GM12878 (cell line): ENCODE measurements at regions not wholly inside any gene's neighbourhood (a gene's known extent, or its start where the extent isn't known, plus 50 kb on each side); places are given as distances from the start of the nearest gene placed in this dataset.
"Not testable (repeated sequence)": the region's sequence is repeated elsewhere in the genome, so short reads cannot be mapped to it uniquely, and the experiment has no call there.

Source experiments
- ATAC-seq: fragments of 200-7000 bp; cut with Tn5 transposase; 3 replicates; pipeline ENCODE4 v1.9.1; 2020; ENCODE audit warnings: mild to moderate bottlenecking, moderate library complexity
- BruUV-seq: library from RNA; stranded (reverse); fragments of 400-500 nt; replicated peaks from 2 replicates; lab custom pipeline; 2021; lab: Mats Ljungman, UMichigan
- CTCF ChIA-PET: fragments of 300-600 bp; sonication (Branson Sonifier 250); formaldehyde crosslinking; extraction: SDS; loops from one replicate; lab custom pipeline; 2021; ENCODE audit warnings: inconsistent platforms; lab: Yijun Ruan, JAX
- POLR2A ChIA-PET: fragments of 350-600 bp; formaldehyde crosslinking; extraction: SDS; loops from one replicate; lab custom pipeline; 2021; ENCODE audit warnings: inconsistent platforms; lab: Charles Lee
- RAD21 ChIA-PET: fragments of 300-600 bp; sonication (Branson Sonifier 250); formaldehyde crosslinking; loops from one replicate; lab custom pipeline; 2023; ENCODE audit warnings: antibody characterized with exemption; ENCODE audit not compliant: unreplicated experiment; lab: Charles Lee
- SMC1A ChIA-PET: fragments of 300-600 bp; sonication (Branson Sonifier 250); formaldehyde crosslinking; loops from one replicate; lab custom pipeline; 2023; ENCODE audit not compliant: unreplicated experiment, uncharacterized antibody; lab: Charles Lee
- DNase-seq: peaks from one replicate; pipeline ENCODE4 v3.0.0-alpha.2; 2011; ENCODE audit warnings: low read depth, low spot score
- FAIRE-seq: peaks from 3 replicates; lab custom pipeline; 2011; peaks lifted over from hg19 to GRCh38; lab: Jason Lieb, UNC
- H2AFZ ChIP-seq: 2 replicates; pipeline ENCODE4 v1.6.0; 2011; ENCODE audit warnings: low read depth, low read length, control low read depth; ENCODE audit not compliant: control insufficient read depth
- H3K27ac ChIP-seq: 2 replicates; pipeline ENCODE4 v1.5.1; 2011; ENCODE audit warnings: control low read depth; ENCODE audit not compliant: control insufficient read depth, insufficient read depth
- H3K27me3 ChIP-seq, 2 experiments: replicated peaks in 1 of 2; 2 replicates each; pipeline versions ENCODE4 v1.6.0 to v1.6.1; 2011; ENCODE audit warnings: low read length in 1 of 2; ENCODE audit not compliant: control insufficient read depth in 2 of 2, insufficient read depth in 2 of 2
- H3K36me3 ChIP-seq, 2 experiments: 2 replicates each; pipeline ENCODE4 v1.5.1; 2011; ENCODE audit warnings: low read length in 1 of 2; ENCODE audit not compliant: control insufficient read depth in 2 of 2, insufficient read depth in 2 of 2
- H3K4me1 ChIP-seq: 2 replicates; pipeline ENCODE4 v1.6.1; 2011; ENCODE audit warnings: mild to moderate bottlenecking, low read length, moderate library complexity, mixed read lengths; ENCODE audit not compliant: control insufficient read depth, insufficient read depth
- H3K4me2 ChIP-seq: 2 replicates; pipeline ENCODE4 v1.6.0; 2011; ENCODE audit warnings: control low read depth; ENCODE audit not compliant: control insufficient read depth, insufficient read depth
- H3K4me3 ChIP-seq: fragments of 200-600 bp; sonication (generic); 2 replicates; pipeline ENCODE4 v1.5.1; 2016
- H3K79me2 ChIP-seq: 2 replicates; pipeline ENCODE4 v1.6.0; 2011; ENCODE audit warnings: low read length; ENCODE audit not compliant: control insufficient read depth, insufficient read depth
- H3K9ac ChIP-seq: 2 replicates; pipeline ENCODE4 v1.8.0; 2011; ENCODE audit warnings: low read length, control low read depth, mixed read lengths; ENCODE audit not compliant: control insufficient read depth, insufficient read depth
- H3K9me3 ChIP-seq: replicated peaks from 3 replicates; pipeline ENCODE4 v1.5.1; 2011; ENCODE audit warnings: mild to moderate bottlenecking, low read length; ENCODE audit not compliant: control insufficient read depth, insufficient read depth
- H4K20me1 ChIP-seq: 2 replicates; pipeline ENCODE4 v1.6.0; 2011; ENCODE audit not compliant: control insufficient read depth, insufficient read depth
- CHD1 ChIP-seq: IDR thresholded peaks from 2 replicates; pipeline ENCODE4 v1.6.1; 2012; ENCODE audit warnings: low read depth, low read length, improper control_type of control experiment
- EP300 ChIP-seq, 2 experiments: fragments of 150-350 bp in 1 of 2; IDR thresholded peaks; 2 replicates each; pipeline ENCODE4 v1.6.1; 2011 to 2012; ENCODE audit warnings: low read depth in 2 of 2, low read length in 2 of 2, borderline replicate concordance in 1 of 2, improper control_type of control experiment in 1 of 2, inconsistent platforms in 1 of 2; ENCODE audit not compliant: control insufficient read depth in 1 of 2
- GATAD2B ChIP-seq: fragments of 450-650 bp; conservative IDR thresholded peaks from 2 replicates; pipeline ENCODE4 v1.6.1; 2017; ENCODE audit warnings: low read depth, mild to moderate bottlenecking, moderate library complexity
- HDAC6 ChIP-seq: fragments of 200-600 bp; sonication (generic); IDR thresholded peaks from one replicate; pipeline ENCODE4 v1.8.0; 2017; ENCODE audit warnings: antibody characterized with exemption; ENCODE audit not compliant: unreplicated experiment
- IKZF1 ChIP-seq: fragments of 450-650 bp; conservative IDR thresholded peaks from 2 replicates; pipeline ENCODE4 v1.6.1; 2017; ENCODE audit warnings: antibody characterized with exemption, mild to moderate bottlenecking
- IRF3 ChIP-seq: fragments of 450-650 bp; IDR thresholded peaks from 2 replicates; pipeline ENCODE4 v1.6.1; 2014; ENCODE audit warnings: mild to moderate bottlenecking
- NFYA ChIP-seq: IDR thresholded peaks from 2 replicates; pipeline ENCODE4 v1.6.1; 2011; ENCODE audit warnings: low read depth, mild to moderate bottlenecking, low read length, improper control_type of control experiment, borderline replicate concordance
- NR2C2 ChIP-seq: IDR thresholded peaks from 2 replicates; pipeline ENCODE4 v1.6.1; 2011; ENCODE audit warnings: borderline replicate concordance, low read depth; ENCODE audit not compliant: control insufficient read depth, insufficient read length
- RELB ChIP-seq: fragments of 450-650 bp; IDR thresholded peaks from 2 replicates; pipeline ENCODE4 v1.6.1; 2017; ENCODE audit warnings: low read depth, mild to moderate bottlenecking, moderate library complexity
- SMC3 ChIP-seq: IDR thresholded peaks from 2 replicates; pipeline ENCODE4 v1.6.1; 2011; ENCODE audit warnings: low read length, improper control_type of control experiment, borderline replicate concordance
- TARDBP ChIP-seq: IDR thresholded peaks from 2 replicates; pipeline ENCODE4 v1.6.1; 2016; ENCODE audit warnings: borderline replicate concordance
- WGBS: methylation state at CpG from one replicate; pipeline ENCODE4 v1.1.6; 2016; ENCODE audit warnings: low lambda C conversion rate; ENCODE audit not compliant: insufficient replicate concordance, insufficient coverage; ENCODE audit errors: missing lambda C conversion rate; 5-methylcytosine and 5-hydroxymethylcytosine counted together
- in situ Hi-C: fragments of 300-500 bp; cut with MboI; formaldehyde crosslinking; loops from 9 replicates; pipeline ENCODE4 v1.14.3; 2018; ENCODE audit warnings: mixed read lengths
- intact Hi-C: fragments of 100-400 bp; cut with micrococcal nuclease; formaldehyde crosslinking; loops from one replicate; pipeline ENCODE4 v1.14.2; 2022; ENCODE audit not compliant: unreplicated experiment

GRCh38 chr2:185583058-185583816 is 155.4 kb upstream of the FSIP2 start:
- Histone ChIP-seq H3K27ac (no peak overlapping the region), H3K9me3 (no peaks in the 10 kb centered on the region), H3K4me1 (no peaks in the 10 kb centered on the region), H3K79me2 (no peaks in the 10 kb centered on the region), H3K9ac (no peak overlapping the region), H3K36me3 (no peaks in the 10 kb centered on the region), H3K27me3 (no peaks in the 10 kb centered on the region), H4K20me1 (no peaks in the 10 kb centered on the region), H3K4me3 (no peak overlapping the region), H3K4me2 (no peak overlapping the region), H2AFZ (no peak overlapping the region)
- in situ Hi-C loops (no loop called here), intact Hi-C loops (no loop called here)
- FAIRE-seq (no peak), ATAC-seq (no peak), DNase-seq (no peak)
- 32% methylated on average over 2 of the region's 2 CpGs for WGBS
- no peak for TF ChIP-seq TARDBP
- no peak for TF ChIP-seq EP300 (IDR thresholded peaks at IDR 0.05; ENCODE audit: borderline replicate concordance in 1 of 2, control insufficient read depth in 1 of 2, low read depth in 2 of 2, low read length in 2 of 2)
- no peak for TF ChIP-seq NFYA
- TF ChIP-seq GATAD2B = no peak
- no peak for TF ChIP-seq IRF3
- TF ChIP-seq RELB = no peak
- no peak for TF ChIP-seq CHD1
- TF ChIP-seq NR2C2 = no peak
- no peak for TF ChIP-seq HDAC6
- no peak for TF ChIP-seq IKZF1
- no peak for TF ChIP-seq SMC3
- SMC1A ChIA-PET = no interaction called here
- RAD21 ChIA-PET = no interaction called here
- POLR2A ChIA-PET = no interaction called here
- no TSS peak for BruUV-seq
- CTCF ChIA-PET = no interaction called here

GRCh38 chr2:185585165-185585564 is 153.4 kb upstream of the FSIP2 start:
- H3K9ac ChIP-seq, H3K36me3 ChIP-seq, CTCF ChIA-PET, H3K9me3 ChIP-seq, DNase-seq, H3K4me3 ChIP-seq, H3K4me2 ChIP-seq, H3K79me2 ChIP-seq, in situ Hi-C loops, POLR2A ChIA-PET, BruUV-seq, H3K27me3 ChIP-seq, H3K27ac ChIP-seq, FAIRE-seq, RAD21 ChIA-PET, H3K4me1 ChIP-seq, H2AFZ ChIP-seq, intact Hi-C loops, ATAC-seq, H4K20me1 ChIP-seq: not testable (repeated sequence)
- SMC1A ChIA-PET = interaction anchor here (0.6 kb wide), 2 partner anchors 7 to 17 kb away, joined by 4 read pairs; no protein-coding TSS in a partner anchor
- WGBS = 21% methylated on average over 5 of the region's 5 CpGs
